ENCODE measurements at regions not wholly inside any gene's neighbourhood (a gene's known extent, or its start where the extent isn't known, plus 50 kb on each side); places are given as distances from the start of the nearest gene placed in this dataset.
"Not testable (repeated sequence)": the region's sequence is repeated elsewhere in the genome, so short reads cannot be mapped to it uniquely, and the experiment has no call there.

DNA sequence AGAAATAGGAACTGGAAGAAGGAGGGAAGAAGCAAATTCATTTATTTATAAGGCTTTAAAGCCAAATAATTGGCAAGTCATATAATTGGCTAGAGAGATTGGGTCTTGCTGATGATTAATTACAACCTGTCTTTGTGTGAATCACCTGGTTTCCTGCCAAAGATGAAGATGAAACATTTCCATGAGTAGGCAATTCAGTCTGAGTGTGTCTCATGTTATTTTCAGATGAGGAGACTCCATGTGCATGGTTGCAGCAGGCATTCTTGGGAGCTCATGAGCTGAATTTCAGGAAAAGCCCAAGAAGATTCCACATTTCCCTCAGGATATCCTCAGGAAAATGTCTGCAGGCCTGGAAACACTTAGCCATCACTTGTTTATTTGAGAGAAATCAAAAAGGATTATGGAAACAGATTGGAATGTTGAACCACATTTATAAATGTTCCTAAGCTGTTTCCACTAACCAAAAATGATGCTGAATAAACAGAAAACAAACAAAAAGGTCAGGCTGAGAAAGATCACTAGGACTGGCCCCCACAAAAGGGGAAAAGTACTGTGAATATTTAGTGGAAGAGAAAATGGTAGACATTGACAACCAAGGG is 632.7 kb upstream of the AMELY start:
- no peak for DNase-seq
- Histone ChIP-seq H3K27ac (no peak overlapping the region), H3K36me3 (no peaks in the 10 kb centered on the region), H3K4me1 (ENCODE audit: insufficient read depth) (no peaks in the 10 kb centered on the region), H3K27me3 (no peaks in the 10 kb centered on the region), H3K9me3 (no peaks in the 10 kb centered on the region), H3K4me3 (no peak overlapping the region)
- intact Hi-C loops (cut with DNase I), result no loop called here
- TF ChIP-seq, protein P1, sequence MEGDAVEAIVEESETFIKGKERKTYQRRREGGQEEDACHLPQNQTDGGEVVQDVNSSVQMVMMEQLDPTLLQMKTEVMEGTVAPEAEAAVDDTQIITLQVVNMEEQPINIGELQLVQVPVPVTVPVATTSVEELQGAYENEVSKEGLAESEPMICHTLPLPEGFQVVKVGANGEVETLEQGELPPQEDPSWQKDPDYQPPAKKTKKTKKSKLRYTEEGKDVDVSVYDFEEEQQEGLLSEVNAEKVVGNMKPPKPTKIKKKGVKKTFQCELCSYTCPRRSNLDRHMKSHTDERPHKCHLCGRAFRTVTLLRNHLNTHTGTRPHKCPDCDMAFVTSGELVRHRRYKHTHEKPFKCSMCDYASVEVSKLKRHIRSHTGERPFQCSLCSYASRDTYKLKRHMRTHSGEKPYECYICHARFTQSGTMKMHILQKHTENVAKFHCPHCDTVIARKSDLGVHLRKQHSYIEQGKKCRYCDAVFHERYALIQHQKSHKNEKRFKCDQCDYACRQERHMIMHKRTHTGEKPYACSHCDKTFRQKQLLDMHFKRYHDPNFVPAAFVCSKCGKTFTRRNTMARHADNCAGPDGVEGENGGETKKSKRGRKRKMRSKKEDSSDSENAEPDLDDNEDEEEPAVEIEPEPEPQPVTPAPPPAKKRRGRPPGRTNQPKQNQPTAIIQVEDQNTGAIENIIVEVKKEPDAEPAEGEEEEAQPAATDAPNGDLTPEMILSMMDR (IDR thresholded peaks at IDR 0.05), result no peak
- TF ChIP-seq EP300 (IDR thresholded peaks at IDR 0.05), result no peak

DNA sequence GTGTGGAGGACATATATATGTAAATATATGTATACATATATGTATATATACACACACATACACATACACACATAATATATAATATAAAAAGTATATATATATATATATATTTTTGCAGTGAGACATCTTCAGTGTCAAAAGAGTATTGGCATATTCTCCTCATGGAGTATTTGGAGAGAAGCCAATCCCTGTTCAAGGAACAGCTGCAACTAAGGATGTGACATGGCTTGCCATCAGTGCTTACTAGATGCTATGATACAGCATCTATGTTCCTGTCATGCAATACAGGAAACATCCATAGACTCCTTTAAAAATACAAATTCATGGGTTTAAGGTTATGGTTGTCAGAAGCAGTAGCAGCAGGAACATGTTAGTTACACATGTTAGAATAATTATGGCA is 632.0 kb upstream of the AMELY start:
- Histone ChIP-seq H3K27me3 (no peaks in the 10 kb centered on the region), H3K27ac (no peak overlapping the region), H3K4me1 (ENCODE audit: insufficient read depth) (no peaks in the 10 kb centered on the region), H3K4me3 (no peak overlapping the region), H3K36me3 (no peaks in the 10 kb centered on the region), H3K9me3 (no peaks in the 10 kb centered on the region)
- intact Hi-C loops (cut with DNase I), result no loop called here
- no peak for TF ChIP-seq POLR2A (IDR thresholded peaks at IDR 0.05)
- TF ChIP-seq EP300 (IDR thresholded peaks at IDR 0.05), result no peak
- TF ChIP-seq, protein P1 (IDR thresholded peaks at IDR 0.05), result no peak
- no peak for DNase-seq

GRCh38 chrY:7542256-7542858 is 630.8 kb upstream of the AMELY start:
- no CpG with 5 or more reads among the region's 2 CpGs for WGBS, 3 donors
- intact Hi-C loops (cut with DNase I), result no loop called here
- H3K27me3 ChIP-seq, result no peaks in the 10 kb centered on the region
- TF ChIP-seq EP300 (IDR thresholded peaks at IDR 0.05), result no peak
- no peak for TF ChIP-seq POLR2A (IDR thresholded peaks at IDR 0.05)
- TF ChIP-seq, protein P1 (IDR thresholded peaks at IDR 0.05), result no peak
- H3K4me1 ChIP-seq (ENCODE audit: insufficient read depth), result no peaks in the 10 kb centered on the region
- H3K36me3 ChIP-seq, result no peaks in the 10 kb centered on the region
- H3K4me3 ChIP-seq, result no peak overlapping the region
- DNase-seq, result no peak
- H3K27ac ChIP-seq, result no peak overlapping the region
- H3K9me3 ChIP-seq, result no peaks in the 10 kb centered on the region

DNA sequence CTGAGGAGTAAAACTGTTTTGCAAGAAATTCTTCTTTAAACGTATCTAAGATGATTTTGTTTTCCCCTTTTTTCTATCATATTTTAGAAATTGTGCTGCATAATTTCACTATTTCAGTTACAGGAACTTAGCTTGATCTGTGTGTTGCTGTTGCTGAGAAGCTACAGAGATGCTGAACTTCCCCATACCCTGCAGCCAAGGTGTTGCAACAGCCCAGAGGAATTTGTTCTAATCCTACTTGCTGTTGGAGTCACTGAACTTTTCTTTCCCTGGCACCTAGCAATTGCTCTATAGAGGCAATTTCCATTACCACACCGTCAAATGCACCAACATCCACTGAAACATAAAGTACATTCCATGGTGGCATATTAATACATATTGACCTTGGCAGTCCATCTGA is 617.8 kb upstream of the AMELY start:
- Histone ChIP-seq H3K4me1 (ENCODE audit: insufficient read depth) (no peaks in the 10 kb centered on the region), H3K27ac (no peak overlapping the region), H3K9me3 (no peaks in the 10 kb centered on the region), H3K36me3 (no peaks in the 10 kb centered on the region), H3K27me3 (no peaks in the 10 kb centered on the region), H3K4me3 (no peak overlapping the region)
- DNase-seq, result no peak
- intact Hi-C loops (cut with DNase I), result no loop called here
- TF ChIP-seq POLR2A (IDR thresholded peaks at IDR 0.05) (no peak), EP300 (IDR thresholded peaks at IDR 0.05) (no peak)
- TF ChIP-seq, protein P1 (IDR thresholded peaks at IDR 0.05), result no peak
- no CpG with 5 or more reads among the region's 2 CpGs for WGBS, 3 donors

GRCh38 chrY:7527568-7527967 is 616.0 kb upstream of the AMELY start:
- H3K9me3 ChIP-seq; H3K27me3 ChIP-seq; H3K27ac ChIP-seq; H3K4me1 ChIP-seq (ENCODE audit: insufficient read depth); intact Hi-C loops (cut with DNase I); H3K36me3 ChIP-seq; H3K4me3 ChIP-seq; DNase-seq: not testable (repeated sequence)
- WGBS, 3 donors, result no CpG with 5 or more reads among the region's 4 CpGs

Measured in ovary (tissue), 7 donors.